ENCODE measurements at regions not wholly inside any gene's neighbourhood (a gene's known extent, or its start where the extent isn't known, plus 50 kb on each side); places are given as distances from the start of the nearest gene placed in this dataset.
A peak's percentile ranks its signal among the peaks of the same experiment; 100 is the strongest.

- no peak for DNase-seq (ENCODE audit: low read depth)
- H3K4me3 ChIP-seq (ENCODE audit: control insufficient read depth, low read depth, low read length) = no peak overlapping the region
- peak; percentile 2 for TF ChIP-seq CTCF (IDR thresholded peaks at IDR 0.05; ENCODE audit: control insufficient read depth, insufficient read depth, low read depth, low read length, missing control alignments)
These were observed 202.0 kb downstream of the KATNAL1 start for GRCh38 chr13:30105381-30105780.

- H3K4me3 ChIP-seq (ENCODE audit: control insufficient read depth, low read depth, low read length) = no peak overlapping the region
- DNase-seq (ENCODE audit: low read depth) = no peak
- no peak for TF ChIP-seq CTCF (IDR thresholded peaks at IDR 0.05; ENCODE audit: control insufficient read depth, insufficient read depth, low read depth, low read length, missing control alignments)
These were observed 204.1 kb downstream of the KATNAL1 start for GRCh38 chr13:30103161-30103840.

GRCh38 chr13:30100226-30100625, 207.1 kb downstream of the KATNAL1 start:
- DNase-seq (ENCODE audit: low read depth) = no peak
- H3K4me3 ChIP-seq (ENCODE audit: control insufficient read depth, low read depth, low read length) = no peak overlapping the region
- TF ChIP-seq CTCF (IDR thresholded peaks at IDR 0.05; ENCODE audit: control insufficient read depth, insufficient read depth, low read depth, low read length, missing control alignments) = no peak

- TF ChIP-seq CTCF (IDR thresholded peaks at IDR 0.05; ENCODE audit: control insufficient read depth, insufficient read depth, low read depth, low read length, missing control alignments) = no peak
- no peak for DNase-seq (ENCODE audit: low read depth)
- H3K4me3 ChIP-seq (ENCODE audit: control insufficient read depth, low read depth, low read length) = no peak overlapping the region
These were observed 209.7 kb downstream of the KATNAL1 start for GRCh38 chr13:30097701-30098100.

GRCh38 chr13:30097089-30097488, 210.3 kb downstream of the KATNAL1 start:
- H3K4me3 ChIP-seq (ENCODE audit: control insufficient read depth, low read depth, low read length) = no peak overlapping the region
- DNase-seq (ENCODE audit: low read depth) = no peak
- no peak for TF ChIP-seq CTCF (IDR thresholded peaks at IDR 0.05; ENCODE audit: control insufficient read depth, insufficient read depth, low read depth, low read length, missing control alignments)

- no peak overlapping the region for H3K4me3 ChIP-seq (ENCODE audit: control insufficient read depth, low read depth, low read length)
- no peak for DNase-seq (ENCODE audit: low read depth)
- TF ChIP-seq CTCF (IDR thresholded peaks at IDR 0.05; ENCODE audit: control insufficient read depth, insufficient read depth, low read depth, low read length, missing control alignments) = no peak
These were observed 213.3 kb downstream of the KATNAL1 start for GRCh38 chr13:30094015-30094414.
